ENCODE measurements at regions not wholly inside any gene's neighbourhood (a gene's known extent, or its start where the extent isn't known, plus 50 kb on each side); places are given as distances from the start of the nearest gene placed in this dataset.

- H3K27me3 ChIP-seq (ENCODE audit: insufficient read depth, low read length) = no peaks in the 10 kb centered on the region
- no peak overlapping the region for H2AFZ ChIP-seq (ENCODE audit: low read depth, low read length, poor library complexity, severe bottlenecking)
- ATAC-seq (no peak), DNase-seq (ENCODE audit: low read depth, low spot score) (no peak)
- H3K9me2 ChIP-seq (ENCODE audit: insufficient read depth) = no peaks in the 10 kb centered on the region
- H3K4me2 ChIP-seq (ENCODE audit: low read length) = no peak overlapping the region
- no peaks in the 10 kb centered on the region for H3K79me2 ChIP-seq (ENCODE audit: insufficient read depth, low read length)
- no peak overlapping the region for H3K4me3 ChIP-seq (replicated peaks in 1 of 2; ENCODE audit: low read depth in 1 of 2, low read length in 2 of 2)
- H3K4me1 ChIP-seq (ENCODE audit: control insufficient read depth in 1 of 2, insufficient read depth in 2 of 2, low read length in 2 of 2) = no peaks in the 10 kb centered on the region
- H3K9me3 ChIP-seq (ENCODE audit: control insufficient read depth in 1 of 2, insufficient read depth in 1 of 2, low read depth in 1 of 2, low read length in 2 of 2) = no peaks in the 10 kb centered on the region
- H3K36me3 ChIP-seq (ENCODE audit: control insufficient read depth in 1 of 2, insufficient read depth in 2 of 2, low read length in 2 of 2) = no peaks in the 10 kb centered on the region
- CTCF ChIA-PET = no interaction called here
- no peaks in the 10 kb centered on the region for H4K20me1 ChIP-seq (ENCODE audit: insufficient read depth)
- intact Hi-C loops (cut with micrococcal nuclease) = no loop called here
- no peak overlapping the region for H3K9ac ChIP-seq (ENCODE audit: low read length)
- RAD21 ChIA-PET (ENCODE audit: low non-redundant PET in 1 of 2, low total read pairs in 2 of 2, uncharacterized antibody in 2 of 2, unreplicated experiment in 2 of 2) = interaction anchor here in 1 of 2 experiments (0.6 kb wide), 1 partner anchor 416 kb away, joined by 5 read pairs; no protein-coding TSS in a partner anchor
- H3K27ac ChIP-seq (ENCODE audit: low read depth, low read length) = no peak overlapping the region
- BruUV-seq (replicated peaks) = no TSS peak
- POLR2A ChIA-PET = no interaction called here
- TF ChIP-seq RAD21 (IDR thresholded peaks at IDR 0.05; ENCODE audit: low read depth) (no peak), SRF (IDR thresholded peaks at IDR 0.05; ENCODE audit: low read depth) (no peak), CTCF (IDR thresholded peaks at IDR 0.05 in 2 of 3, conservative IDR thresholded peaks at IDR 0.05 in 1 of 3; ENCODE audit: borderline replicate concordance in 1 of 3, insufficient read depth in 1 of 3, low read depth in 2 of 3, low read length in 2 of 3) (no peak), SP1 (IDR thresholded peaks at IDR 0.05; ENCODE audit: low read depth) (no peak), POLR2A (IDR thresholded peaks at IDR 0.05; ENCODE audit: borderline replicate concordance, extremely low read depth, insufficient read depth, insufficient read length) (no peak), ZNF274 (IDR thresholded peaks at IDR 0.05; ENCODE audit: low read depth, low read length) (no peak), FOSL1 (IDR thresholded peaks at IDR 0.05; ENCODE audit: low read depth) (no peak), JUND (IDR thresholded peaks at IDR 0.05) (no peak), REST (IDR thresholded peaks at IDR 0.05; ENCODE audit: low read depth) (no peak), CBX3 (IDR thresholded peaks at IDR 0.05; ENCODE audit: low read depth) (no peak), EGR1 (IDR thresholded peaks at IDR 0.05; ENCODE audit: low read depth) (no peak), POLR2AphosphoS5 (IDR thresholded peaks at IDR 0.05; ENCODE audit: low read depth, low read length) (no peak), ELF1 (IDR thresholded peaks at IDR 0.05; ENCODE audit: borderline replicate concordance, low read depth) (no peak), EZH2phosphoT487 (IDR thresholded peaks at IDR 0.05; ENCODE audit: borderline replicate concordance) (no peak), SIN3A (IDR thresholded peaks at IDR 0.05; ENCODE audit: low read depth) (no peak), MAX (IDR thresholded peaks at IDR 0.05) (no peak), TCF7L2 (IDR thresholded peaks at IDR 0.05; ENCODE audit: borderline replicate concordance, extremely low read depth, insufficient read depth, insufficient read length) (no peak), ATF3 (IDR thresholded peaks at IDR 0.05) (no peak), EZH2 (IDR thresholded peaks at IDR 0.05) (no peak), CEBPB (IDR thresholded peaks at IDR 0.05; ENCODE audit: low read depth) (no peak)
Measured at GRCh38 chr6:9499709-9500108, 915.2 kb downstream of the TFAP2A start.
